IMR-90 (cell line): ENCODE measurements at regions not wholly inside any gene's neighbourhood (a gene's known extent, or its start where the extent isn't known, plus 50 kb on each side); places are given as distances from the start of the nearest gene placed in this dataset.

Experiments
- ATAC-seq: fragments of 200-7000 bp; cut with Tn5 transposase; 2 replicates; pipeline ENCODE4 v1.9.1; 2020; ENCODE audit warnings: low read depth, mild to moderate bottlenecking, moderate library complexity
- BruUV-seq: library from RNA; stranded (reverse); fragments of 400-500 nt; replicated peaks from 2 replicates; lab custom pipeline; 2021; lab: Mats Ljungman, UMichigan
- CTCF ChIA-PET: fragments of 300-600 bp; formaldehyde crosslinking; extraction: SDS; loops from one replicate; lab custom pipeline; 2021; ENCODE audit warnings: antibody characterized with exemption; lab: Yijun Ruan, JAX
- POLR2A ChIA-PET: fragments of 300-600 bp; sonication (Branson Sonifier 250); formaldehyde crosslinking; loops from one replicate; lab custom pipeline; 2022; ENCODE audit warnings: antibody characterized with exemption; ENCODE audit not compliant: unreplicated experiment; lab: Charles Lee
- DNase-seq: peaks from one replicate; pipeline ENCODE4 v3.0.0; 2013
- H2AFZ ChIP-seq: replicated peaks from 2 replicates; pipeline ENCODE3; 2013; ENCODE audit warnings: low read length, mild to moderate bottlenecking; ENCODE audit not compliant: poor library complexity
- H2AK5ac ChIP-seq: 2 replicates; pipeline ENCODE4 v1.6.1; 2013; ENCODE audit warnings: low read depth, low read length, inconsistent platforms
- H2AK9ac ChIP-seq: replicated peaks from 2 replicates; pipeline ENCODE3; 2013; ENCODE audit warnings: mild to moderate bottlenecking, low read depth, low read length, moderate library complexity; ENCODE audit not compliant: poor library complexity
- H2BK120ac ChIP-seq: 2 replicates; pipeline ENCODE4 v1.6.1; 2013; ENCODE audit warnings: low read depth, low read length, inconsistent platforms
- H2BK15ac ChIP-seq: 3 replicates; pipeline ENCODE4 v1.6.1; 2013; ENCODE audit warnings: low read depth, low read length, inconsistent platforms
- H2BK20ac ChIP-seq: 2 replicates; pipeline ENCODE4 v1.6.1; 2013; ENCODE audit warnings: low read depth, mild to moderate bottlenecking, inconsistent platforms, low read length, moderate library complexity
- H2BK5ac ChIP-seq: 2 replicates; pipeline ENCODE4 v1.6.1; 2013; ENCODE audit warnings: mild to moderate bottlenecking, low read depth, low read length, inconsistent platforms; ENCODE audit not compliant: poor library complexity, severe bottlenecking
- H3K14ac ChIP-seq: replicated peaks from 2 replicates; pipeline ENCODE4 v1.6.1; 2013; ENCODE audit warnings: low read depth, low read length, inconsistent platforms
- H3K18ac ChIP-seq: 2 replicates; pipeline ENCODE4 v1.6.1; 2013; ENCODE audit warnings: low read depth, low read length, control low read depth
- H3K23ac ChIP-seq: 2 replicates; pipeline ENCODE4 v1.6.1; 2013; ENCODE audit warnings: low read depth, low read length, inconsistent platforms
- H3K27ac ChIP-seq: 2 replicates; pipeline ENCODE4 v1.5.1; 2013; ENCODE audit warnings: mild to moderate bottlenecking, control low read depth, low read length; ENCODE audit not compliant: insufficient read depth
- H3K27me3 ChIP-seq: 2 replicates; pipeline ENCODE4 v1.6.1; 2013; ENCODE audit warnings: low read length; ENCODE audit not compliant: control insufficient read depth, insufficient read depth
- H3K36me3 ChIP-seq: 2 replicates; pipeline ENCODE4 v1.6.1; 2013; ENCODE audit warnings: low read length, mixed read lengths; ENCODE audit not compliant: control insufficient read depth, insufficient read depth
- H3K4ac ChIP-seq: 2 replicates; pipeline ENCODE4 v1.6.1; 2013; ENCODE audit warnings: low read depth, low read length, inconsistent platforms
- H3K4me1 ChIP-seq: 2 replicates; pipeline ENCODE4 v1.6.1; 2013; ENCODE audit warnings: low read length, mixed read lengths; ENCODE audit not compliant: control insufficient read depth, insufficient read depth
- H3K4me2 ChIP-seq: 2 replicates; pipeline ENCODE4 v1.6.1; 2013; ENCODE audit warnings: low read depth, mild to moderate bottlenecking, control low read depth, low read length, moderate library complexity
- H3K4me3 ChIP-seq: 2 replicates; pipeline ENCODE4 v1.5.1; 2013; ENCODE audit warnings: low read depth, mild to moderate bottlenecking, control low read depth, low read length, moderate library complexity; ENCODE audit not compliant: insufficient read depth
- H3K56ac ChIP-seq: 2 replicates; pipeline ENCODE4 v1.6.1; 2013; ENCODE audit warnings: low read length, inconsistent platforms; ENCODE audit not compliant: insufficient read depth; ENCODE audit errors: extremely low read depth
- H3K79me1 ChIP-seq, 2 experiments: 2 replicates each; pipeline ENCODE4 v1.6.1; 2013; ENCODE audit warnings: low read length in 2 of 2, inconsistent platforms in 1 of 2, low read depth in 1 of 2
- H3K9ac ChIP-seq: 2 replicates; pipeline ENCODE4 v1.6.1; 2013; ENCODE audit warnings: low read depth, low read length, control low read depth
- H3K9me1 ChIP-seq: 2 replicates; pipeline ENCODE4 v1.6.1; 2013; ENCODE audit warnings: low read length, inconsistent platforms; ENCODE audit not compliant: insufficient read depth
- H3K9me3 ChIP-seq: 2 replicates; pipeline ENCODE4 v1.6.1; 2013; ENCODE audit warnings: low read length; ENCODE audit not compliant: control insufficient read depth, insufficient read depth
- H4K20me1 ChIP-seq: 2 replicates; pipeline ENCODE4 v1.6.1; 2013; ENCODE audit warnings: low read length, inconsistent platforms; ENCODE audit not compliant: insufficient read depth
- H4K5ac ChIP-seq: 2 replicates; pipeline ENCODE4 v1.6.1; 2013; ENCODE audit warnings: mild to moderate bottlenecking, low read depth, low read length, control low read depth
- H4K8ac ChIP-seq, 2 experiments: 2 replicates each; pipeline ENCODE4 v1.6.1; 2013; ENCODE audit warnings: low read depth in 2 of 2, low read length in 2 of 2, control low read depth in 1 of 2, inconsistent platforms in 1 of 2
- H4K91ac ChIP-seq: 2 replicates; pipeline ENCODE4 v1.6.1; 2013; ENCODE audit warnings: low read depth, low read length, inconsistent platforms; ENCODE audit not compliant: insufficient read depth
- MAFK ChIP-seq: IDR thresholded peaks from 2 replicates; pipeline ENCODE4 v1.6.1; 2012; ENCODE audit warnings: low read depth, low read length, improper control_type of control experiment
- MXI1 ChIP-seq: IDR thresholded peaks from 2 replicates; pipeline ENCODE4 v1.6.1; 2012; ENCODE audit warnings: low read depth, mild to moderate bottlenecking, low read length, moderate library complexity, borderline replicate concordance
- WGBS, 2 experiments: methylation state at CpG; one replicate each; pipeline versions ENCODE4 v1.1.5 to v1.1.7; 2013; ENCODE audit warnings: missing lambda C conversion rate in 2 of 2; ENCODE audit not compliant: insufficient read length in 1 of 2; ENCODE audit errors: extremely low coverage in 2 of 2; 5-methylcytosine and 5-hydroxymethylcytosine counted together
- dilution Hi-C: fragments of 300-500 bp; cut with HindIII; formaldehyde crosslinking; loops from one replicate; pipeline ENCODE4 v1.14.3; 2018; ENCODE audit warnings: low sequenced_read_pairs; ENCODE audit not compliant: unreplicated experiment
- in situ Hi-C: fragments of 300-500 bp; cut with MboI; formaldehyde crosslinking; loops from 3 replicates; pipeline ENCODE4 v1.14.3; 2019; ENCODE audit warnings: low sequenced_read_pairs, inconsistent platforms, mixed read lengths
- intact Hi-C: fragments of 100-400 bp; cut with micrococcal nuclease; formaldehyde crosslinking; loops from 2 replicates; pipeline ENCODE4 v1.10.0; 2022

DNA sequence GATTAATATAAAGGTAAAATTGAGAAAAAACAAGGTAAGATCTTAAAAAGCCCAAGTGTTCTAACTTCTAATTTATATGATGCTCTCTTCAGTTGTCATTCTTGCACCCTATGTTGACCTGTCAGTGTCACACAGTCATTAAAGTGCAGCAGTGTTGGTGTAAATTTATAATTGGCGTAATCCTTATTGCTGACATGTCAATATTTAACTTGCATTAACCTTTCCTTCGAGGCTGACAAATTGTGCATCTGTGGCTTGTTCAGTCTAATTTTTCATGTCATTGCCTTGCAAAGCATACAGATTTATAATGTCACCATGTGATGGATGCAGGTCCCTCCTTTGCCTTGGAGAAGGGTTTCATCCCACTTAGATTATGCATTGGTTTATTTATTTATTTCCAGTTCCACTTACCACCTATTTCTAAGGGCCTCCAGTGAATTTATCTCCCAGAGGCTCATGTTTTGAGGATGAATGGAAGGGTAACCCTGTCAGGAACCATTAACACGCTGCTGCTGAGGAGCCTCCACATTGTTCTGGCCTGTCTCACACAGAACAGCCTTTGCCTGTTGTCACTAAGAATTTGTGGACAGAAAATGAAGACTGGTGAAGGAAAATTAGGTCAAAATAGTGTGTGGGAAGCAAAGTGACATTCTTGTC is 1098.5 kb upstream of the LCORL start:
- Histone ChIP-seq H3K27ac (no peak overlapping the region), H2BK20ac (no peak overlapping the region), H4K5ac (no peak overlapping the region), H3K79me1 (no peaks in the 10 kb centered on the region), H4K8ac (no peak overlapping the region), H3K4me3 (no peak overlapping the region), H2BK15ac (no peak overlapping the region), H3K18ac (no peak overlapping the region), H4K91ac (no peak overlapping the region), H3K4me2 (no peak overlapping the region), H3K36me3 (no peaks in the 10 kb centered on the region), H3K23ac (no peak overlapping the region), H3K9me3 (no peaks in the 10 kb centered on the region), H2BK120ac (no peak overlapping the region), H4K20me1 (no peaks in the 10 kb centered on the region), H2BK5ac (no peak overlapping the region), H3K4ac (no peak overlapping the region), H3K4me1 (no peaks in the 10 kb centered on the region), H3K56ac (no peak overlapping the region), H3K27me3 (no peaks in the 10 kb centered on the region), H3K9ac (no peak overlapping the region), H3K9me1 (no peaks in the 10 kb centered on the region), H2AK5ac (no peak overlapping the region), H3K14ac (no peak overlapping the region), H2AFZ (no peak overlapping the region), H2AK9ac (no peak overlapping the region)
- no TSS peak for BruUV-seq
- POLR2A ChIA-PET, result no interaction called here
- intact Hi-C loops, result no loop called here
- no peak for DNase-seq
- WGBS, 2 experiments, result 20% methylated on average over 2 of the region's 3 CpGs; no CpG with 5 or more reads in 1 of the 2 experiments
- no peak for ATAC-seq
- CTCF ChIA-PET, result no interaction called here
- dilution Hi-C loops, result no loop called here
- in situ Hi-C loops, result no loop called here
- no peak for TF ChIP-seq MXI1
- peak; percentile 76 for TF ChIP-seq MAFK
